SK-N-SH treated with all-trans-retinoic acid at 6 μM for 48 hours (cell line): ENCODE measurements at regions not wholly inside any gene's neighbourhood (a gene's known extent, or its start where the extent isn't known, plus 50 kb on each side); places are given as distances from the start of the nearest gene placed in this dataset.

Experiments used
- ATAC-seq: fragments of 200-7000 bp; cut with Tn5 transposase; 3 replicates; pipeline ENCODE4 v1.9.1; 2020; ENCODE audit warnings: mild to moderate bottlenecking, moderate library complexity
- ARNTL ChIP-seq: fragments of 450-650 bp; formaldehyde crosslinking; IDR thresholded peaks from 2 replicates; pipeline ENCODE4 v1.5.0; 2020; ENCODE audit warnings: low read depth, mild to moderate bottlenecking, moderate library complexity, borderline replicate concordance
- BACH2 ChIP-seq: fragments of 250-450 bp; sonication (Bioruptor Pico); IDR thresholded peaks from 2 replicates; pipeline ENCODE4 v1.9.0; 2021; ENCODE audit warnings: mild to moderate bottlenecking, borderline replicate concordance
- CSDC2 ChIP-seq: fragments of 250-450 bp; sonication (Bioruptor Pico); IDR thresholded peaks from 2 replicates; pipeline ENCODE4 v1.5.0; 2020; ENCODE audit warnings: mild to moderate bottlenecking, moderate library complexity
- ESRRG ChIP-seq: fragments of 250-450 bp; sonication (Bioruptor Pico); IDR thresholded peaks from 2 replicates; pipeline ENCODE4 v1.6.1; 2021; ENCODE audit warnings: mild to moderate bottlenecking
- GLIS3 ChIP-seq: fragments of 250-450 bp; sonication (Bioruptor Pico); IDR thresholded peaks from 2 replicates; pipeline ENCODE4 v1.5.0; 2020; ENCODE audit warnings: mild to moderate bottlenecking, moderate library complexity
- ISL1 ChIP-seq: fragments of 250-450 bp; sonication (Bioruptor Pico); IDR thresholded peaks from 2 replicates; pipeline ENCODE4 v2.1.2; 2022; ENCODE audit warnings: mild to moderate bottlenecking, moderate library complexity
- OSR1 ChIP-seq: fragments of 250-450 bp; sonication (Bioruptor Pico); IDR thresholded peaks from 2 replicates; pipeline ENCODE4 v1.8.0; 2022; ENCODE audit warnings: moderate library complexity, mild to moderate bottlenecking, inconsistent platforms
- PPARA ChIP-seq: fragments of 250-450 bp; sonication (Bioruptor Pico); IDR thresholded peaks from 2 replicates; pipeline ENCODE4 v1.5.0; 2020; ENCODE audit warnings: mild to moderate bottlenecking, borderline replicate concordance
- TCF4 ChIP-seq: fragments of 250-450 bp; sonication (Bioruptor Pico); IDR thresholded peaks from 2 replicates; pipeline ENCODE4 v1.8.0; 2021; ENCODE audit warnings: mild to moderate bottlenecking, moderate library complexity, borderline replicate concordance
- TOX ChIP-seq: fragments of 250-450 bp; sonication (Bioruptor Pico); IDR thresholded peaks from 2 replicates; pipeline ENCODE4 v1.8.0; 2021; ENCODE audit warnings: mild to moderate bottlenecking, moderate library complexity, borderline replicate concordance
- ZC3H10 ChIP-seq: fragments of 250-450 bp; sonication (Bioruptor Pico); IDR thresholded peaks from 2 replicates; pipeline ENCODE4 v1.5.1; 2021; ENCODE audit warnings: mild to moderate bottlenecking, moderate library complexity
- ZFP30 ChIP-seq: fragments of 450-650 bp; formaldehyde crosslinking; IDR thresholded peaks from 2 replicates; pipeline ENCODE4 v1.5.0; 2022; ENCODE audit warnings: mild to moderate bottlenecking, moderate library complexity
- ZNF565 ChIP-seq: fragments of 450-650 bp; formaldehyde crosslinking; conservative IDR thresholded peaks from 2 replicates; pipeline ENCODE4 v1.5.0; 2020; ENCODE audit warnings: low read depth, mild to moderate bottlenecking, moderate library complexity
- ZNF70 ChIP-seq: fragments of 450-650 bp; formaldehyde crosslinking; IDR thresholded peaks from 2 replicates; pipeline ENCODE4 v1.5.0; 2020; ENCODE audit warnings: mild to moderate bottlenecking, moderate library complexity
- ZNF8 ChIP-seq: fragments of 450-650 bp; formaldehyde crosslinking; IDR thresholded peaks from 2 replicates; pipeline ENCODE4 v1.5.0; 2020; ENCODE audit warnings: mild to moderate bottlenecking, moderate library complexity
- TF ChIP-seq, protein P1 (sequence below): fragments of 250-450 bp; sonication (Bioruptor Pico); IDR thresholded peaks from 2 replicates; pipeline ENCODE4 v1.8.0; 2021; ENCODE audit warnings: low read depth, mild to moderate bottlenecking, moderate library complexity, borderline replicate concordance
- TF ChIP-seq, protein P2 (sequence below): fragments of 250-450 bp; sonication (Bioruptor Pico); IDR thresholded peaks from 2 replicates; pipeline ENCODE4 v1.5.0; 2020; ENCODE audit warnings: mild to moderate bottlenecking, moderate library complexity
- TF ChIP-seq, protein P3 (sequence below): fragments of 250-450 bp; sonication (Bioruptor Pico); IDR thresholded peaks from 2 replicates; pipeline ENCODE4 v1.5.1; 2020; ENCODE audit warnings: low read depth, mild to moderate bottlenecking, moderate library complexity
- TF ChIP-seq, protein P4 (sequence below): fragments of 250-450 bp; sonication (Bioruptor Pico); IDR thresholded peaks from 2 replicates; pipeline ENCODE4 v1.5.1; 2021; ENCODE audit warnings: mild to moderate bottlenecking, moderate library complexity
- TF ChIP-seq, protein P5 (sequence below): fragments of 250-450 bp; sonication (Bioruptor Pico); IDR thresholded peaks from 2 replicates; pipeline ENCODE4 v1.8.0; 2020; ENCODE audit warnings: mild to moderate bottlenecking, moderate library complexity, borderline replicate concordance

DNA sequence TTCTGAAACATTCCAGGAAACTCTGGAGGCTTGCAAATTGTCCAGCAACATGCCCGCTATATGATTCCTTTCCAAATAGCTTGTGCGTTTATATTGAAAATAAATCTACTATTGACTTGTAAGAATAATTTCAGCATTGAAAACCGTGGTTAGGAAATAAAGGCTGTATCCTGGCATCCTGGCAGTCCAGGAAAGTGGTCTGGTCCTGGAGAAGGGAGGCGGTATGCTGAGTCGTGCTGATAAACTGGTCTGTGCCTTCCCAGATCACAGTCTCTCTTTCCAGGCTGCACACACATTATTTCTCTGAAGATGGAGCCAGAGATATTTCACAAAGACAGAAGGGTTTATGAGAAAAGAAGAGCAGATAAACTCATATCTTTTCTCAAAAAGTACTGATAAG lies 350.1 kb upstream of the COBL start:
- no peak for ATAC-seq
- TF ChIP-seq PPARA (CRISPR knock-in tag) = no peak
- TF ChIP-seq, protein P1, sequence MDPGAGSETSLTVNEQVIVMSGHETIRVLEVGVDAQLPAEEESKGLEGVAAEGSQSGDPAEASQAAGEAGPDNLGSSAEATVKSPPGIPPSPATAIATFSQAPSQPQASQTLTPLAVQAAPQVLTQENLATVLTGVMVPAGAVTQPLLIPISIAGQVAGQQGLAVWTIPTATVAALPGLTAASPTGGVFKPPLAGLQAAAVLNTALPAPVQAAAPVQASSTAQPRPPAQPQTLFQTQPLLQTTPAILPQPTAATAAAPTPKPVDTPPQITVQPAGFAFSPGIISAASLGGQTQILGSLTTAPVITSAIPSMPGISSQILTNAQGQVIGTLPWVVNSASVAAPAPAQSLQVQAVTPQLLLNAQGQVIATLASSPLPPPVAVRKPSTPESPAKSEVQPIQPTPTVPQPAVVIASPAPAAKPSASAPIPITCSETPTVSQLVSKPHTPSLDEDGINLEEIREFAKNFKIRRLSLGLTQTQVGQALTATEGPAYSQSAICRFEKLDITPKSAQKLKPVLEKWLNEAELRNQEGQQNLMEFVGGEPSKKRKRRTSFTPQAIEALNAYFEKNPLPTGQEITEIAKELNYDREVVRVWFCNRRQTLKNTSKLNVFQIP (CRISPR knock-in tag) = no peak
- TF ChIP-seq TCF4 = no peak
- TF ChIP-seq, protein P2, sequence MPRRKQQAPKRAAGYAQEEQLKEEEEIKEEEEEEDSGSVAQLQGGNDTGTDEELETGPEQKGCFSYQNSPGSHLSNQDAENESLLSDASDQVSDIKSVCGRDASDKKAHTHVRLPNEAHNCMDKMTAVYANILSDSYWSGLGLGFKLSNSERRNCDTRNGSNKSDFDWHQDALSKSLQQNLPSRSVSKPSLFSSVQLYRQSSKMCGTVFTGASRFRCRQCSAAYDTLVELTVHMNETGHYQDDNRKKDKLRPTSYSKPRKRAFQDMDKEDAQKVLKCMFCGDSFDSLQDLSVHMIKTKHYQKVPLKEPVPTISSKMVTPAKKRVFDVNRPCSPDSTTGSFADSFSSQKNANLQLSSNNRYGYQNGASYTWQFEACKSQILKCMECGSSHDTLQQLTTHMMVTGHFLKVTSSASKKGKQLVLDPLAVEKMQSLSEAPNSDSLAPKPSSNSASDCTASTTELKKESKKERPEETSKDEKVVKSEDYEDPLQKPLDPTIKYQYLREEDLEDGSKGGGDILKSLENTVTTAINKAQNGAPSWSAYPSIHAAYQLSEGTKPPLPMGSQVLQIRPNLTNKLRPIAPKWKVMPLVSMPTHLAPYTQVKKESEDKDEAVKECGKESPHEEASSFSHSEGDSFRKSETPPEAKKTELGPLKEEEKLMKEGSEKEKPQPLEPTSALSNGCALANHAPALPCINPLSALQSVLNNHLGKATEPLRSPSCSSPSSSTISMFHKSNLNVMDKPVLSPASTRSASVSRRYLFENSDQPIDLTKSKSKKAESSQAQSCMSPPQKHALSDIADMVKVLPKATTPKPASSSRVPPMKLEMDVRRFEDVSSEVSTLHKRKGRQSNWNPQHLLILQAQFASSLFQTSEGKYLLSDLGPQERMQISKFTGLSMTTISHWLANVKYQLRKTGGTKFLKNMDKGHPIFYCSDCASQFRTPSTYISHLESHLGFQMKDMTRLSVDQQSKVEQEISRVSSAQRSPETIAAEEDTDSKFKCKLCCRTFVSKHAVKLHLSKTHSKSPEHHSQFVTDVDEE = no peak
- TF ChIP-seq ARNTL (CRISPR knock-in tag) = no peak
- no peak for TF ChIP-seq TOX (CRISPR knock-in tag)
- no peak for TF ChIP-seq OSR1
- TF ChIP-seq, all 23 proteins: peak for 0

DNA sequence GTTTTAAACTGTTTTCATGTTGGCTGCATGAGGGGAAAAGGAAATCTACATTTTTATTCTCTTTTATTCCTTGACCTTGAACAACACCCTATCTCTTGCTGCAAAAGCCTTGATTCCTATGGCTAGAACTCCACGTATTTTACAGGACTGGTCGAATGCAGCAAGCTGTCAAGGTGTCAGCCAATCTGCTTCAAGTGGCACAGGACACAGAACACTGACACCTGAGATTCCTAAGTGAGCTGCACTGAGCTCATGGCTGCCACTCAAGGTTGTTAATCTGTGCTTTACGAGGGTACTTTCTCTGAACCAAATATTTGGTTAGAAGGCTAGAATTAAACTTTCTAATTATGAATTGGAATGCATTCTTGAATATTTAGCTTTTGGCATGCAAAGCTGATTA lies 349.7 kb upstream of the COBL start:
- TF ChIP-seq ARNTL (CRISPR knock-in tag) (no peak), ZNF8 (CRISPR knock-in tag) (no peak), ZNF565 (CRISPR knock-in tag) (no peak), PPARA (CRISPR knock-in tag) (no peak), BACH2 (CRISPR knock-in tag) (no peak), TCF4 (no peak)
- TF ChIP-seq, protein P3, sequence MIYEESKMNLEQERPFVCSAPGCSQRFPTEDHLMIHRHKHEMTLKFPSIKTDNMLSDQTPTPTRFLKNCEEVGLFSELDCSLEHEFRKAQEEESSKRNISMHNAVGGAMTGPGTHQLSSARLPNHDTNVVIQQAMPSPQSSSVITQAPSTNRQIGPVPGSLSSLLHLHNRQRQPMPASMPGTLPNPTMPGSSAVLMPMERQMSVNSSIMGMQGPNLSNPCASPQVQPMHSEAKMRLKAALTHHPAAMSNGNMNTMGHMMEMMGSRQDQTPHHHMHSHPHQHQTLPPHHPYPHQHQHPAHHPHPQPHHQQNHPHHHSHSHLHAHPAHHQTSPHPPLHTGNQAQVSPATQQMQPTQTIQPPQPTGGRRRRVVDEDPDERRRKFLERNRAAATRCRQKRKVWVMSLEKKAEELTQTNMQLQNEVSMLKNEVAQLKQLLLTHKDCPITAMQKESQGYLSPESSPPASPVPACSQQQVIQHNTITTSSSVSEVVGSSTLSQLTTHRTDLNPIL (CRISPR knock-in tag) = no peak
- TF ChIP-seq, protein P4, sequence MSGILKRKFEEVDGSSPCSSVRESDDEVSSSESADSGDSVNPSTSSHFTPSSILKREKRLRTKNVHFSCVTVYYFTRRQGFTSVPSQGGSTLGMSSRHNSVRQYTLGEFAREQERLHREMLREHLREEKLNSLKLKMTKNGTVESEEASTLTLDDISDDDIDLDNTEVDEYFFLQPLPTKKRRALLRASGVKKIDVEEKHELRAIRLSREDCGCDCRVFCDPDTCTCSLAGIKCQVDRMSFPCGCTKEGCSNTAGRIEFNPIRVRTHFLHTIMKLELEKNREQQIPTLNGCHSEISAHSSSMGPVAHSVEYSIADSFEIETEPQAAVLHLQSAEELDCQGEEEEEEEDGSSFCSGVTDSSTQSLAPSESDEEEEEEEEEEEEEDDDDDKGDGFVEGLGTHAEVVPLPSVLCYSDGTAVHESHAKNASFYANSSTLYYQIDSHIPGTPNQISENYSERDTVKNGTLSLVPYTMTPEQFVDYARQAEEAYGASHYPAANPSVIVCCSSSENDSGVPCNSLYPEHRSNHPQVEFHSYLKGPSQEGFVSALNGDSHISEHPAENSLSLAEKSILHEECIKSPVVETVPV = no peak
- TF ChIP-seq, all 23 proteins: peak for 0
- no peak for ATAC-seq

DNA sequence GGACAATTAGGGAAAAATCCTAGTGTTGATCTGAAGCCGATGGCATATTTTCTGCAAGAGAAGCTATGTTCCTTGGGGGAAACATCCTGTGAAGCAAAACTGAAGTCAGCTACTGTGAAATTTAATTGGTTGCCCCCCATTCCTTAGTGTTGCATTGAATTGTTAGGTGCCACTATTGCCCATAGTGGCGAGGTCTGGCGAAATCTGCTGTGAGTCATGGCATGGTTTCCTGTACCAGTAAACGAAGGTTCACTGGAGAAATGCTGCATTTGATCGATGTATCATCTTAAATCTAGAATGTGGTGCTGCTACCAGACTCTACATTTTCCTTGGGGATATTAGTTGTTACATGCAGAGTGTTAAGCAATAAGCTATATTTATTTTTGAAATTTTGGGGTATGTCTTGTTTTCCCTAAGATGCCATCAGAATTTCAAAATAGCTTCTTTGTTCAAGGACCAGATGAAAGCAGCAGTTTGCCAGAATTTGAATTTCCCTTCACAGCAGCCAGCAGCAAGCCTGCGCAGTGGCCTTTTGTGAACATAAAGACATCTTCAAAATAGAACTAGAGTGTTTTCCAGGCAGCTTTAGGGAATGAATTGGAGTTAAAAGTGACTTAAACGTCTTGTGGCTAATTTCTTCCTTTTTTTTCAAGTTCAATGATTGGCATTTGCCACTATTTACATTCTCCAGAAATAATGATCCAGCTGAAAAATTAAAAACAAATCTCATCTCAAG lies 348.6 kb upstream of the COBL start:
- TF ChIP-seq, protein P3 (CRISPR knock-in tag) = no peak
- TF ChIP-seq ZC3H10 (CRISPR knock-in tag) = no peak
- no peak for TF ChIP-seq OSR1
- no peak for TF ChIP-seq ZNF70 (CRISPR knock-in tag)
- TF ChIP-seq ZNF565 (CRISPR knock-in tag) = no peak
- TF ChIP-seq PPARA (CRISPR knock-in tag) = no peak
- TF ChIP-seq ZNF8 (CRISPR knock-in tag) = no peak
- no peak for TF ChIP-seq BACH2 (CRISPR knock-in tag)
- TF ChIP-seq ESRRG (CRISPR knock-in tag) = no peak
- TF ChIP-seq CSDC2 (CRISPR knock-in tag) = no peak
- TF ChIP-seq, protein P2 = no peak
- TF ChIP-seq, protein P1 (CRISPR knock-in tag) = no peak
- TF ChIP-seq TCF4 = no peak
- TF ChIP-seq, protein P5, sequence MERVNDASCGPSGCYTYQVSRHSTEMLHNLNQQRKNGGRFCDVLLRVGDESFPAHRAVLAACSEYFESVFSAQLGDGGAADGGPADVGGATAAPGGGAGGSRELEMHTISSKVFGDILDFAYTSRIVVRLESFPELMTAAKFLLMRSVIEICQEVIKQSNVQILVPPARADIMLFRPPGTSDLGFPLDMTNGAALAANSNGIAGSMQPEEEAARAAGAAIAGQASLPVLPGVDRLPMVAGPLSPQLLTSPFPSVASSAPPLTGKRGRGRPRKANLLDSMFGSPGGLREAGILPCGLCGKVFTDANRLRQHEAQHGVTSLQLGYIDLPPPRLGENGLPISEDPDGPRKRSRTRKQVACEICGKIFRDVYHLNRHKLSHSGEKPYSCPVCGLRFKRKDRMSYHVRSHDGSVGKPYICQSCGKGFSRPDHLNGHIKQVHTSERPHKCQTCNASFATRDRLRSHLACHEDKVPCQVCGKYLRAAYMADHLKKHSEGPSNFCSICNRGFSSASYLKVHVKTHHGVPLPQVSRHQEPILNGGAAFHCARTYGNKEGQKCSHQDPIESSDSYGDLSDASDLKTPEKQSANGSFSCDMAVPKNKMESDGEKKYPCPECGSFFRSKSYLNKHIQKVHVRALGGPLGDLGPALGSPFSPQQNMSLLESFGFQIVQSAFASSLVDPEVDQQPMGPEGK (CRISPR knock-in tag) = no peak
- no peak for TF ChIP-seq ISL1 (CRISPR knock-in tag)
- no peak for TF ChIP-seq ARNTL (CRISPR knock-in tag)
- TF ChIP-seq GLIS3 (CRISPR knock-in tag) = no peak
- TF ChIP-seq ZFP30 = no peak
- no peak for ATAC-seq
